WTC11 (cell line): ENCODE measurements at regions not wholly inside any gene's neighbourhood (a gene's known extent, or its start where the extent isn't known, plus 50 kb on each side); places are given as distances from the start of the nearest gene placed in this dataset.

Experiments used
- ATAC-seq: fragments of 200-7000 bp; cut with Tn5 transposase; 2 replicates; pipeline ENCODE4 v1.10.0; 2021; ENCODE audit warnings: mild to moderate bottlenecking, moderate library complexity
- CTCF ChIA-PET: fragments of 300-600 bp; sonication (Branson Sonifier 250); formaldehyde crosslinking; loops from one replicate; lab custom pipeline; 2021; ENCODE audit warnings: antibody characterized with exemption; lab: Charles Lee
- POLR2A ChIA-PET: fragments of 350-600 bp; sonication (Branson Sonifier 250); formaldehyde crosslinking; loops from one replicate; lab custom pipeline; 2021; ENCODE audit warnings: antibody characterized with exemption; lab: Charles Lee
- DNase-seq: peaks from one replicate; pipeline ENCODE4 v3.0.0; 2021; ENCODE audit warnings: low spot score
- H3K27ac Mint-ChIP-seq: 2 replicates; pipeline ENCODE4 v1.8.0; 2021; ENCODE audit warnings: mixed read lengths
- H3K27me3 Mint-ChIP-seq: 2 replicates; pipeline ENCODE4 v1.8.0; 2021; ENCODE audit warnings: low read depth, mild to moderate bottlenecking, moderate library complexity, mixed read lengths
- H3K36me3 Mint-ChIP-seq: 2 replicates; pipeline ENCODE4 v1.8.0; 2021; ENCODE audit warnings: mixed read lengths
- H3K4me1 Mint-ChIP-seq: 2 replicates; pipeline ENCODE4 v1.8.0; 2022; ENCODE audit warnings: mixed read lengths
- H3K4me3 Mint-ChIP-seq: 2 replicates; pipeline ENCODE4 v1.8.0; 2021; ENCODE audit warnings: mild to moderate bottlenecking, moderate library complexity, mixed read lengths
- H3K9me3 Mint-ChIP-seq: 2 replicates; pipeline ENCODE4 v1.8.0; 2021; ENCODE audit warnings: mixed read lengths
- CREB1 ChIP-seq: sonication (generic); formaldehyde crosslinking; IDR thresholded peaks from 2 replicates; pipeline ENCODE4 v1.8.0; 2023; ENCODE audit warnings: mild to moderate bottlenecking, missing genetic modification reagents
- CREM ChIP-seq: sonication (generic); formaldehyde crosslinking; IDR thresholded peaks from 2 replicates; pipeline ENCODE4 v1.8.1; 2022; ENCODE audit warnings: mild to moderate bottlenecking, missing genetic modification reagents, moderate library complexity
- ELF4 ChIP-seq: sonication (generic); formaldehyde crosslinking; IDR thresholded peaks from 2 replicates; pipeline ENCODE4 v1.8.1; 2022; ENCODE audit warnings: low read depth, mild to moderate bottlenecking, moderate library complexity, missing genetic modification reagents
- ETV6 ChIP-seq: sonication (generic); formaldehyde crosslinking; IDR thresholded peaks from 2 replicates; pipeline ENCODE4 v1.8.1; 2022; ENCODE audit warnings: mild to moderate bottlenecking, missing genetic modification reagents
- GABPB1 ChIP-seq: sonication (generic); formaldehyde crosslinking; IDR thresholded peaks from 2 replicates; pipeline ENCODE4 v1.8.1; 2023; ENCODE audit warnings: mild to moderate bottlenecking, missing genetic modification reagents
- GRHL2 ChIP-seq: fragments of 250-450 bp; sonication (Bioruptor Pico); IDR thresholded peaks from 2 replicates; pipeline ENCODE4 v1.8.0; 2022; ENCODE audit warnings: mild to moderate bottlenecking, moderate library complexity; ENCODE audit not compliant: insufficient replicate concordance, severe bottlenecking
- HMGA2 ChIP-seq: fragments of 250-450 bp; sonication (Bioruptor Pico); IDR thresholded peaks from 2 replicates; pipeline ENCODE4 v1.4.0; 2021; ENCODE audit warnings: mild to moderate bottlenecking, moderate library complexity
- NFATC4 ChIP-seq: fragments of 250-450 bp; sonication (Bioruptor Pico); IDR thresholded peaks from 2 replicates; pipeline ENCODE4 v1.9.0; 2021; ENCODE audit warnings: mild to moderate bottlenecking
- NFE2L1 ChIP-seq: sonication (generic); formaldehyde crosslinking; IDR thresholded peaks from 2 replicates; pipeline ENCODE4 v1.8.1; 2023; ENCODE audit warnings: missing genetic modification reagents
- NFYB ChIP-seq: sonication (generic); formaldehyde crosslinking; conservative IDR thresholded peaks from 2 replicates; pipeline ENCODE4 v1.8.0; 2022; ENCODE audit warnings: low read depth, missing genetic modification reagents
- NR2C2 ChIP-seq: sonication (generic); formaldehyde crosslinking; IDR thresholded peaks from 2 replicates; pipeline ENCODE4 v1.8.0; 2022; ENCODE audit warnings: mild to moderate bottlenecking, missing genetic modification reagents
- PRRX2 ChIP-seq: fragments of 250-450 bp; sonication (Bioruptor Pico); IDR thresholded peaks from 2 replicates; pipeline ENCODE4 v1.8.0; 2021; ENCODE audit warnings: mild to moderate bottlenecking
- TP53 ChIP-seq: sonication (generic); formaldehyde crosslinking; IDR thresholded peaks from 2 replicates; pipeline ENCODE4 v1.8.1; 2023; ENCODE audit warnings: mild to moderate bottlenecking, missing genetic modification reagents
- ZBTB21 ChIP-seq: sonication (generic); formaldehyde crosslinking; IDR thresholded peaks from 2 replicates; pipeline ENCODE4 v1.8.1; 2023; ENCODE audit warnings: mild to moderate bottlenecking, missing genetic modification reagents, borderline replicate concordance
- ZNF263 ChIP-seq: sonication (generic); formaldehyde crosslinking; IDR thresholded peaks from 2 replicates; pipeline ENCODE4 v1.8.1; 2022; ENCODE audit warnings: low read depth, mild to moderate bottlenecking, moderate library complexity, missing genetic modification reagents
- ZNF423 ChIP-seq: fragments of 250-450 bp; sonication (Bioruptor Pico); IDR thresholded peaks from 2 replicates; pipeline ENCODE4 v2.1.2; 2022; ENCODE audit warnings: mild to moderate bottlenecking, moderate library complexity
- TF ChIP-seq, protein P1 (sequence below): sonication (generic); formaldehyde crosslinking; conservative IDR thresholded peaks from 2 replicates; pipeline ENCODE4 v1.8.1; 2022; ENCODE audit warnings: mild to moderate bottlenecking, missing genetic modification reagents
- TF ChIP-seq, protein P2 (sequence below): fragments of 250-450 bp; sonication (Bioruptor Pico); IDR thresholded peaks from 2 replicates; pipeline ENCODE4 v2.1.2; 2022; ENCODE audit warnings: mild to moderate bottlenecking, moderate library complexity
- TF ChIP-seq, protein P3 (sequence below): sonication (generic); formaldehyde crosslinking; IDR thresholded peaks from 2 replicates; pipeline ENCODE4 v1.8.1; 2023; ENCODE audit warnings: mild to moderate bottlenecking, missing genetic modification reagents, borderline replicate concordance
- TF ChIP-seq, protein P4 (sequence below): fragments of 250-450 bp; sonication (Bioruptor Pico); IDR thresholded peaks from 2 replicates; pipeline ENCODE4 v1.9.0; 2021; ENCODE audit warnings: moderate library complexity, mild to moderate bottlenecking, inconsistent platforms, borderline replicate concordance
- TF ChIP-seq, protein P5 (sequence below): sonication (generic); formaldehyde crosslinking; IDR thresholded peaks from 2 replicates; pipeline ENCODE4 v1.8.1; 2022; ENCODE audit warnings: missing genetic modification reagents, borderline replicate concordance
- TF ChIP-seq, protein P6 (sequence below): sonication (generic); formaldehyde crosslinking; IDR thresholded peaks from 2 replicates; pipeline ENCODE4 v1.8.1; 2023; ENCODE audit warnings: mild to moderate bottlenecking, moderate library complexity, missing genetic modification reagents

DNA sequence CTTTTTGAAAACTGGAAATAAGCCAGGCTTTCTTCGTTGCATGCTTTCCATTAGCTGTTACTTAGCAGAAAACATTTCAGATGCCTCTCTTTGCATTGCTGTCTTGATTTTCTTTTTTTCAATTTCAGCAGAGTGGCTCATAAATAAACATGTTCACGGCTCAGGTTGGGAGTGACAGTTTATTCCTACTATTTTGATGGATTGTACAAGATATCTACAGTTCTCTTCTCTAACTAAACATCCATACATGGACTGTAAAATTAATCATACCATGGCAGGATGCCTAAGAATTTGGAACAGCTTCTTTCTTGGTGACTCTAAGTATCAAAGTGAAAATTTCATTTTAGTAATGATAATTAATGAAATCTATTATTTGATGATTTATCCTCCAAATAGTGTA lies 130.5 kb upstream of the EPHA7 start:
- ChIA-PET CTCF (no interaction called here), POLR2A (no interaction called here)
- H3K27me3 Mint-ChIP-seq: no peaks in the 10 kb centered on the region
- no peaks in the 10 kb centered on the region for H3K36me3 Mint-ChIP-seq
- DNase-seq (no peak), ATAC-seq (no peak)
- H3K27ac Mint-ChIP-seq: no peak overlapping the region
- no peak overlapping the region for H3K4me3 Mint-ChIP-seq
- no peaks in the 10 kb centered on the region for H3K4me1 Mint-ChIP-seq
- TF ChIP-seq, protein P1, sequence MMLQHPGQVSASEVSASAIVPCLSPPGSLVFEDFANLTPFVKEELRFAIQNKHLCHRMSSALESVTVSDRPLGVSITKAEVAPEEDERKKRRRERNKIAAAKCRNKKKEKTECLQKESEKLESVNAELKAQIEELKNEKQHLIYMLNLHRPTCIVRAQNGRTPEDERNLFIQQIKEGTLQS (CRISPR knock-in tag): no peak
- TF ChIP-seq ZNF263: no peak
- no peak for TF ChIP-seq CREM (CRISPR knock-in tag)
- TF ChIP-seq GRHL2 (CRISPR knock-in tag): no peak
- peaks cover 14% of the 10 kb centered on the region for H3K9me3 Mint-ChIP-seq

DNA sequence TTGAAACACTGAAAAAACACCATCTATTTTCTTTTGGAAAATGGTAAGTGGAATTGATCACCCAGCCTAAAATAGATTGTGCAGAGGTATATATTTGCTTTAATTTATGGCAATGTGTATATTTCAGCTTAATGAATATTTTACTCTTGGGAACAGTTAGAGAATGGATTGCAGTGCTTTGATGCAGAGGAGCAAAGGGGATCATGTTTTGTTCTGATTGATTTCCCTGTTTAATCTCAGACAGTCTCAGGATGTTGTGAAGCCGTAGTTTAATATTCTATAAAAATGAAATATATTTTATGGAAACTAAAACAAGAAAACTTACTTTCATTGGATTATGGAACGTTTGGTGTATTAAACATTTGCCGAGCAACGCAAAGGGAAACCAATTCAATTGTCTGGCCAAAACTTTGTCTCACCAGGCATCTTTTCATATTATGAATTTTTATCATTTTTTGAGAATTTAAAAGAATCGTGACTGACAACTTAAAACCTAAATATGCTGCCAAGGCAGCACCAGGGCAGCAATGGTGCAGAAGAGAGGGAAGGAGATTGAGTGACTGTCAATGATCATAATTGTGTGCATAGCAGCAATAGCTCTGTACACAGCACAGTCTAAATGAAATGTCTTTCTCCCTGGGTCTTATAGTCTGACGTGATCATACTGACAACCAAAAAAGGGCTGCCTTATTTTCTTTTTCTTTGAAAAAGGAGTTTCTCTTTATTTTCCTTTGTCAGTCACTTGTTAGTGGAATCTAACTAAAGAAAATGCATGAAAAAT lies 105.5 kb upstream of the EPHA7 start:
- no peaks in the 10 kb centered on the region for H3K4me1 Mint-ChIP-seq
- TF ChIP-seq, protein P2, sequence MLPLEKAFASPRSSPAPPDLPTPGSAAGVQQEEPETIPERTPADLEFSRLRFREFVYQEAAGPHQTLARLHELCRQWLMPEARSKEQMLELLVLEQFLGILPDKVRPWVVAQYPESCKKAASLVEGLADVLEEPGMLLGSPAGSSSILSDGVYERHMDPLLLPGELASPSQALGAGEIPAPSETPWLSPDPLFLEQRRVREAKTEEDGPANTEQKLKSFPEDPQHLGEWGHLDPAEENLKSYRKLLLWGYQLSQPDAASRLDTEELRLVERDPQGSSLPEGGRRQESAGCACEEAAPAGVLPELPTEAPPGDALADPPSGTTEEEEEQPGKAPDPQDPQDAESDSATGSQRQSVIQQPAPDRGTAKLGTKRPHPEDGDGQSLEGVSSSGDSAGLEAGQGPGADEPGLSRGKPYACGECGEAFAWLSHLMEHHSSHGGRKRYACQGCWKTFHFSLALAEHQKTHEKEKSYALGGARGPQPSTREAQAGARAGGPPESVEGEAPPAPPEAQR: no peak
- TF ChIP-seq PRRX2 (no peak), ELF4 (CRISPR knock-in tag) (no peak), ZNF423 (CRISPR knock-in tag) (no peak), NFE2L1 (no peak), GABPB1 (CRISPR knock-in tag) (no peak), HMGA2 (CRISPR knock-in tag) (no peak), TP53 (CRISPR knock-in tag) (no peak), ZBTB21 (CRISPR knock-in tag) (no peak), ETV6 (CRISPR knock-in tag) (no peak), NFYB (CRISPR knock-in tag) (no peak), CREB1 (CRISPR knock-in tag) (no peak), ZNF263 (no peak), NR2C2 (CRISPR knock-in tag) (no peak), NFATC4 (CRISPR knock-in tag) (no peak)
- TF ChIP-seq, protein P3, sequence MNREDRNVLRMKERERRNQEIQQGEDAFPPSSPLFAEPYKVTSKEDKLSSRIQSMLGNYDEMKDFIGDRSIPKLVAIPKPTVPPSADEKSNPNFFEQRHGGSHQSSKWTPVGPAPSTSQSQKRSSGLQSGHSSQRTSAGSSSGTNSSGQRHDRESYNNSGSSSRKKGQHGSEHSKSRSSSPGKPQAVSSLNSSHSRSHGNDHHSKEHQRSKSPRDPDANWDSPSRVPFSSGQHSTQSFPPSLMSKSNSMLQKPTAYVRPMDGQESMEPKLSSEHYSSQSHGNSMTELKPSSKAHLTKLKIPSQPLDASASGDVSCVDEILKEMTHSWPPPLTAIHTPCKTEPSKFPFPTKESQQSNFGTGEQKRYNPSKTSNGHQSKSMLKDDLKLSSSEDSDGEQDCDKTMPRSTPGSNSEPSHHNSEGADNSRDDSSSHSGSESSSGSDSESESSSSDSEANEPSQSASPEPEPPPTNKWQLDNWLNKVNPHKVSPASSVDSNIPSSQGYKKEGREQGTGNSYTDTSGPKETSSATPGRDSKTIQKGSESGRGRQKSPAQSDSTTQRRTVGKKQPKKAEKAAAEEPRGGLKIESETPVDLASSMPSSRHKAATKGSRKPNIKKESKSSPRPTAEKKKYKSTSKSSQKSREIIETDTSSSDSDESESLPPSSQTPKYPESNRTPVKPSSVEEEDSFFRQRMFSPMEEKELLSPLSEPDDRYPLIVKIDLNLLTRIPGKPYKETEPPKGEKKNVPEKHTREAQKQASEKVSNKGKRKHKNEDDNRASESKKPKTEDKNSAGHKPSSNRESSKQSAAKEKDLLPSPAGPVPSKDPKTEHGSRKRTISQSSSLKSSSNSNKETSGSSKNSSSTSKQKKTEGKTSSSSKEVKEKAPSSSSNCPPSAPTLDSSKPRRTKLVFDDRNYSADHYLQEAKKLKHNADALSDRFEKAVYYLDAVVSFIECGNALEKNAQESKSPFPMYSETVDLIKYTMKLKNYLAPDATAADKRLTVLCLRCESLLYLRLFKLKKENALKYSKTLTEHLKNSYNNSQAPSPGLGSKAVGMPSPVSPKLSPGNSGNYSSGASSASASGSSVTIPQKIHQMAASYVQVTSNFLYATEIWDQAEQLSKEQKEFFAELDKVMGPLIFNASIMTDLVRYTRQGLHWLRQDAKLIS (CRISPR knock-in tag): no peak
- TF ChIP-seq, protein P4, sequence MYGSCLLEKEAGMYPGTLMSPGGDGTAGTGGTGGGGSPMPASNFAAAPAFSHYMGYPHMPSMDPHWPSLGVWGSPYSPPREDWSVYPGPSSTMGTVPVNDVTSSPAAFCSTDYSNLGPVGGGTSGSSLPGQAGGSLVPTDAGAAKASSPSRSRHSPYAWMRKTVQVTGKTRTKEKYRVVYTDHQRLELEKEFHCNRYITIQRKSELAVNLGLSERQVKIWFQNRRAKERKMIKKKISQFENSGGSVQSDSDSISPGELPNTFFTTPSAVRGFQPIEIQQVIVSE (CRISPR knock-in tag): no peak
- TF ChIP-seq, protein P5, sequence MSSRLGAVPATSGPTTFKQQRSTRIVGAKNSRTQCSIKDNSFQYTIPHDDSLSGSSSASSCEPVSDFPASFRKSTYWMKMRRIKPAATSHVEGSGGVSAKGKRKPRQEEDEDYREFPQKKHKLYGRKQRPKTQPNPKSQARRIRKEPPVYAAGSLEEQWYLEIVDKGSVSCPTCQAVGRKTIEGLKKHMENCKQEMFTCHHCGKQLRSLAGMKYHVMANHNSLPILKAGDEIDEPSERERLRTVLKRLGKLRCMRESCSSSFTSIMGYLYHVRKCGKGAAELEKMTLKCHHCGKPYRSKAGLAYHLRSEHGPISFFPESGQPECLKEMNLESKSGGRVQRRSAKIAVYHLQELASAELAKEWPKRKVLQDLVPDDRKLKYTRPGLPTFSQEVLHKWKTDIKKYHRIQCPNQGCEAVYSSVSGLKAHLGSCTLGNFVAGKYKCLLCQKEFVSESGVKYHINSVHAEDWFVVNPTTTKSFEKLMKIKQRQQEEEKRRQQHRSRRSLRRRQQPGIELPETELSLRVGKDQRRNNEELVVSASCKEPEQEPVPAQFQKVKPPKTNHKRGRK (CRISPR knock-in tag): no peak
- TF ChIP-seq, protein P6, sequence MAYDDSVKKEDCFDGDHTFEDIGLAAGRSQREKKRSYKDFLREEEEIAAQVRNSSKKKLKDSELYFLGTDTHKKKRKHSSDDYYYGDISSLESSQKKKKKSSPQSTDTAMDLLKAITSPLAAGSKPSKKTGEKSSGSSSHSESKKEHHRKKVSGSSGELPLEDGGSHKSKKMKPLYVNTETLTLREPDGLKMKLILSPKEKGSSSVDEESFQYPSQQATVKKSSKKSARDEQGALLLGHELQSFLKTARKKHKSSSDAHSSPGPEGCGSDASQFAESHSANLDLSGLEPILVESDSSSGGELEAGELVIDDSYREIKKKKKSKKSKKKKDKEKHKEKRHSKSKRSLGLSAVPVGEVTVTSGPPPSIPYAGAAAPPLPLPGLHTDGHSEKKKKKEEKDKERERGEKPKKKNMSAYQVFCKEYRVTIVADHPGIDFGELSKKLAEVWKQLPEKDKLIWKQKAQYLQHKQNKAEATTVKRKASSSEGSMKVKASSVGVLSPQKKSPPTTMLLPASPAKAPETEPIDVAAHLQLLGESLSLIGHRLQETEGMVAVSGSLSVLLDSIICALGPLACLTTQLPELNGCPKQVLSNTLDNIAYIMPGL (CRISPR knock-in tag): no peak
- TF ChIP-seq, all 79 proteins: peak for 0
- Mint-ChIP-seq H3K36me3 (no peaks in the 10 kb centered on the region), H3K27me3 (no peaks in the 10 kb centered on the region), H3K9me3 (no peaks in the 10 kb centered on the region), H3K4me3 (no peak overlapping the region), H3K27ac (no peak overlapping the region)
- ChIA-PET POLR2A (no interaction called here), CTCF (no interaction called here)
- DNase-seq (no peak), ATAC-seq (no peak)
